ENCODE measurements at regions not wholly inside any gene's neighbourhood (a gene's known extent, or its start where the extent isn't known, plus 50 kb on each side); places are given as distances from the start of the nearest gene placed in this dataset.
A peak's percentile ranks its signal among the peaks of the same experiment; 100 is the strongest.
"Not testable (repeated sequence)": the region's sequence is repeated elsewhere in the genome, so short reads cannot be mapped to it uniquely, and the experiment has no call there.

- DNase-seq: no peak
These were observed 653.7 kb downstream of the DACH1 start for GRCh38 chr13:71213252-71213821.

GRCh38 chr13:71210861-71211260 is 656.1 kb downstream of the DACH1 start:
- DNase-seq: no peak

- no peak for DNase-seq
These were observed 657.8 kb downstream of the DACH1 start for GRCh38 chr13:71209217-71209616.

- not testable (repeated sequence) for DNase-seq
These were observed 682.4 kb downstream of the DACH1 start for GRCh38 chr13:71184583-71184982.

- DNase-seq: not testable (repeated sequence)
These were observed 683.7 kb downstream of the DACH1 start for GRCh38 chr13:71183352-71183751.

- no peak for DNase-seq
These were observed 695.3 kb downstream of the DACH1 start for GRCh38 chr13:71171740-71172139.

- no peak for DNase-seq
These were observed 697.8 kb downstream of the DACH1 start for GRCh38 chr13:71169180-71169579.

GRCh38 chr13:71156550-71156949 is 710.5 kb downstream of the DACH1 start:
- no peak for DNase-seq

- DNase-seq: no peak
These were observed 717.3 kb downstream of the DACH1 start for GRCh38 chr13:71149498-71150363.

- no peak for DNase-seq
These were observed 718.0 kb downstream of the DACH1 start for GRCh38 chr13:71149046-71149445.

GRCh38 chr13:71148396-71148795 is 718.6 kb downstream of the DACH1 start:
- DNase-seq: no peak

GRCh38 chr13:71144883-71145282 is 722.1 kb downstream of the DACH1 start:
- DNase-seq: no peak

- no peak for DNase-seq
These were observed 729.9 kb downstream of the DACH1 start for GRCh38 chr13:71137101-71137500.

- DNase-seq: no peak
These were observed 742.8 kb downstream of the DACH1 start for GRCh38 chr13:71124230-71124629.

- peak; percentile 38 for DNase-seq
These were observed 748.1 kb downstream of the DACH1 start for GRCh38 chr13:71118779-71119364.

GRCh38 chr13:71117920-71118319 is 749.1 kb downstream of the DACH1 start:
- DNase-seq: no peak

GRCh38 chr13:71115301-71115700 is 751.7 kb downstream of the DACH1 start:
- DNase-seq: no peak

GRCh38 chr13:71096421-71096820 is 770.6 kb downstream of the DACH1 start:
- no peak for DNase-seq

- DNase-seq: no peak
These were observed 776.0 kb downstream of the DACH1 start for GRCh38 chr13:71090990-71091389.

GRCh38 chr13:71089056-71089455 is 777.9 kb downstream of the DACH1 start:
- no peak for DNase-seq

GRCh38 chr13:71087432-71087831 is 779.6 kb downstream of the DACH1 start:
- DNase-seq: no peak

GRCh38 chr13:71087006-71087405 is 780.0 kb downstream of the DACH1 start:
- DNase-seq: no peak

- DNase-seq: no peak
These were observed 784.4 kb downstream of the DACH1 start for GRCh38 chr13:71082631-71083030.

GRCh38 chr13:71079638-71080037 is 787.4 kb downstream of the DACH1 start:
- DNase-seq: no peak
